GM12874 (cell line): ENCODE measurements at regions not wholly inside any gene's neighbourhood (a gene's known extent, or its start where the extent isn't known, plus 50 kb on each side); places are given as distances from the start of the nearest gene placed in this dataset.

ENCODE experiments used
- TF ChIP-seq, protein P1 (sequence below): IDR thresholded peaks from 2 replicates; pipeline ENCODE4 v1.5.1; 2011; ENCODE audit warnings: low read depth, mild to moderate bottlenecking, control low read depth, low read length, moderate library complexity; ENCODE audit not compliant: insufficient read depth

DNA sequence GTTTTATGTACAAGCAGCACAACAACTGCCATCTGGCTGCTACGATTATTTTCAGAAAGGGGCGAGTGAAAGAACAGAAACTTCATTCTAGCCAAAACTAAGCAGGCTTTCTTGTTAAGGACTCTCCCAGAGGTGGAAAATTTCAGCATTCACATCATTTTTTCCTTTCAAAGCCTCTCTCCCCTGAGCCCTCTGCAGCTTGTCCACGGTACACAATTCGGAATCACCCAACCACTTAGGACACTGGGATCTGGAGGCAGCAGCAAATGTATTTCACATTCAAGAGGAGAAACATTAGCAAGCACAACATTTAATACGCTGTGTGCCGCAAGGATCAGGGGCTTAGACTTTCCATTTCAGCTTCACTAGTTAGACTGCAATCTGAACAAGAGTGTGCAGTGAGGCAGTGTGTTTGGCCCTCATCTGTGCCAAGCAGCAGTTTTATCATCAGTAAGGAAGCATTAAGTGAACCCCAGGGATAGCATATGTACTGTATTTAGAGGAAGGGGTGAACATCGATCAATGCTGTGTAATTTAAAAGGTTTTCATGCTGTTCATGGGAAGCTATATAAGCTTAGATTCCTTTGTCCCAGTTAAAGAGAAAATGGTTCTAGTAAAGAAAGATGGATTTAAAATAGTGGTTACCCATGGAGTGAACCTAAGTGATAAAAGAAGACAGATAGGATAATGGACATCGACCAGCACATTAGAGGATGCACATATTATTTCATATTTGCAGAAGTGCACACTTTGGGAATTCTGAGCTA, 504.9 kb downstream of the TBL1XR1 start:
- TF ChIP-seq, protein P1, sequence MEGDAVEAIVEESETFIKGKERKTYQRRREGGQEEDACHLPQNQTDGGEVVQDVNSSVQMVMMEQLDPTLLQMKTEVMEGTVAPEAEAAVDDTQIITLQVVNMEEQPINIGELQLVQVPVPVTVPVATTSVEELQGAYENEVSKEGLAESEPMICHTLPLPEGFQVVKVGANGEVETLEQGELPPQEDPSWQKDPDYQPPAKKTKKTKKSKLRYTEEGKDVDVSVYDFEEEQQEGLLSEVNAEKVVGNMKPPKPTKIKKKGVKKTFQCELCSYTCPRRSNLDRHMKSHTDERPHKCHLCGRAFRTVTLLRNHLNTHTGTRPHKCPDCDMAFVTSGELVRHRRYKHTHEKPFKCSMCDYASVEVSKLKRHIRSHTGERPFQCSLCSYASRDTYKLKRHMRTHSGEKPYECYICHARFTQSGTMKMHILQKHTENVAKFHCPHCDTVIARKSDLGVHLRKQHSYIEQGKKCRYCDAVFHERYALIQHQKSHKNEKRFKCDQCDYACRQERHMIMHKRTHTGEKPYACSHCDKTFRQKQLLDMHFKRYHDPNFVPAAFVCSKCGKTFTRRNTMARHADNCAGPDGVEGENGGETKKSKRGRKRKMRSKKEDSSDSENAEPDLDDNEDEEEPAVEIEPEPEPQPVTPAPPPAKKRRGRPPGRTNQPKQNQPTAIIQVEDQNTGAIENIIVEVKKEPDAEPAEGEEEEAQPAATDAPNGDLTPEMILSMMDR, result no peak

DNA sequence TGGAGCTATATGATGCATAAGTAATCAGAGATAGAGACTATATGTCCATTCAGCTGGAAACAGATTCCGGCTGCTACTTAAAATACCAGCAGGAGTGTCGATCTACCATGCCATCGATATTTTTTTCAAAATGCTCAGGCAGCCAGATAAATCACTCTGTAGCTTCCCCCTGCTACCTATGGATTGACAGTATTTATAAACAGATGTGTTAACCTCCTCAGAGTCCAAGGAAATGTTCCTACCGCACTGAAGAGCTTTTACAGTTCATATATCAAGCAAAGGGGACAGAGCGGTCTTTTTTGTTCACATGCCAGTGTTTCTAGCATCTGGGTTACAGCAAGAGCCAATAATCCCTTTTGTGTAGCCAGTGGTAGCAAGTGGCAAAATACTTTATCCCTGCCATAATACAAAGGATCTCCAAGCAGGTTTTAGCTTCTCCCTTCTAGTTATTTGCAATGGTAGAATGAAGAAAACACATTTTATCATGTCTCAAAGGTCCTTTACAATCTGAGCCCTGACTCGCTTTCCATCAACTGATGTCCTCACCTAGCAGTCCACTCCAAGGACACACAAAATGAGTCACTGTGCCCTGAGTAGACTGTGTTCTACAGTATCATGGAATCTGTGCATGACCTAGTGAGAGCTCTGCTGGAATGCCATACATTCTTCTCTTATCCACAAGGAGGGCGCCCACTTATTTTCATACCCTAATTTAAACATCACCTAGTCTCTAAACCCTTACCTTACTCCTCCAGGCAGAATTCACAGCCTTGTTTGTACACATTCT, 507.0 kb downstream of the TBL1XR1 start:
- TF ChIP-seq, protein P1, result no peak

DNA sequence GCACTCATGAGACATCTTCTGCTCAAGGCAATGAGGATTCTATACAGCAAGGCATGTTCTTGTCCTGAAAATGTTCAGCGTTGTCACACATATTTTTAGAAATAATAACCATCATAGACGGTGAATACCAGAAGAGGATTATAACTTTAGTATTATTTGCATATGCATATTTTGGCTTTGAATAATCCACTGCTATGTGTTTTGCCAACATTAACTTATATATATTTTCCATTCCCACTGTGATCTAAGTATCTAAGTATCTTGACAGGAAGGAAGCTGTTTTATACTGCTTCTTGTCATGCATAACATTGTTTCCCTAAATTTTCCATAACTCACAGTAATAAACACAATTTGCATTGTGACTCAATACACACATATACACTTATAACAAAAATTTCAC, 509.5 kb downstream of the TBL1XR1 start:
- TF ChIP-seq, protein P1, result no peak

DNA sequence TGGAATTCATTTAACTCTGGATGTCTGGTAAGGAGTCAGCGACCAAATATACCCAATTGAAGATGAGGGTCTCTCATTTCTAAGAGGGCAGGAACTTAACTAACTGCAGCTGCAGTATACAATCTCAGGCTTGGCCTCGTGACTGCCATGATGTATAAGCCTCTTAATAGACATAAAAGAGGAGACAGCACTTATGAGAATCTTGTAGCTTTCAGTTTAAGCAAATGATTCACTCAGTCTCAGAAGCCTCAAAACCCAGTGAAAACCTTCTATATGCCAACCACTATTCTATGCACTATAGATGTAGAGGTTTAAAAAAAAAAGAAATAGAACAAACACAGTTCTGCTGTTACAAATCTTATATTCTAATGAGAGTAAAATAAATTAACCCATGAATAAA, 513.9 kb downstream of the TBL1XR1 start:
- TF ChIP-seq, protein P1, result no peak

DNA sequence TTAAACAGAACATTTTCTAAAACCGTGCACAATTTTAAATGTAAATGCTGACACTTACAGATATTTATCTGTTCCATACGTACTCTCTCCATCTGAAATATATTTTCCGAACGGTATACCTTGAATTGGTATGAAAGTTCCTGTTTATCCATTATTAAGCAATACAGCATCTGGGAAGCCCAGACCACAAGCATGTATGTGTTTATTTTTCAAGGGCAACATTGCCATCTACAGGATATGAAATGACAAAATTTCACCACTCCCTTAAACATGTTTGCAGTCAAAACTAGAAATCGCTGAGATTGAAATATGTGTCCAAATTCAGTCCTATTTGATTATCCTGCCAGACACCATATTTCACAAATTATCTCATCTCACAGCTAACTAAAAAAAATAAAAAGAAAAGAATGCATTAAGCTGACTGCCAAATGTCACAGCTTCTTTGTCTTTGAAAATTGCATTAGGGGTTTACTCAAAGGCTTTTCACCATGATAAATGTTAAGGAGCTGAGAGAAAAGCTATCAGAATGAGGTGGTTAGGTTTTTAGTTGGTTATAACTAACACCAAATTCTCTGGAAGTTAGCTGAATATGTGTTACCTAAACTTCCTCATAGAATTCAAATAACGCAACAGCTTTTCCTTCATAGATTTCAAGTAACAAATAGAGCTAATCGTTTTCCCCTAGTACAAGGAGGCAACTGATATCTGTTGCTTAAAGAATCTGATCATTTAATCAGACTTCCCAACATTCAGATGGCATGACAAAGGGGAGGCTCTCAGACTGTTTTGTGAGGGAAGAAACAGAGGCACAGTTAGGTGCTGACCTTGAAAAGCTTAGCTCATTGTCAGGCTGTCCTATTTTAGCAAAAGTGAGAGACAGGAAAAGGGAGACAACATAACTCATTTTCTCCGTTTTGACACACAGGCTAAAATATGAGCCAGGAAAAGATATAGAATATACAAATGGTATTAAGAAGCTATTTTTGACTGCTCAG, 533.1 kb downstream of the TBL1XR1 start:
- TF ChIP-seq, protein P1, result no peak

DNA sequence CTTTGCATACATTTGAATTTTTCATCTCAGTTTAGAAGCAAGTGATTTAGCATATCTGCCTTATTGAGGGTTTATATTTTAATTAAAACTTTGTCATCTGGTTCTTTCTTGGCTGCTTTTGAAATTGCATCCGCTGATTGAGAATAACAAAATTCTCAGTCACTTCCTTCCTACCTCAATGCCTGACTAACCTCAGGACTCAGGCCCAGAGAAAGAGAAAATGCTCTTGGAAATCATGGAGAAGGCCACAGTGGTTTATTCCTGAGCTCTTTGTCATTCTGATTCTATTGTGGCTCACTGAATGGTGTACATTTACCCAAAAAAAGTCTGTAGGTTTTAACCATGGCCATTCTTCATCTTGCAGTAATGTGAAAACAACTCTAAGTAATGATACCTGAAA, 533.9 kb downstream of the TBL1XR1 start:
- TF ChIP-seq, protein P1, result no peak
